PC-3 (cell line): ENCODE measurements at regions not wholly inside any gene's neighbourhood (a gene's known extent, or its start where the extent isn't known, plus 50 kb on each side); places are given as distances from the start of the nearest gene placed in this dataset.

Experiments
- ATAC-seq: fragments of 200-7000 bp; cut with Tn5 transposase; 2 replicates; pipeline ENCODE4 v1.9.1; 2020; ENCODE audit warnings: mild to moderate bottlenecking, moderate library complexity
- BruUV-seq: library from RNA; stranded (reverse); fragments of 400-500 nt; replicated peaks from 2 replicates; lab custom pipeline; 2021; lab: Mats Ljungman, UMichigan
- CTCF ChIA-PET: fragments of 300-600 bp; sonication (Branson Sonifier 250); formaldehyde crosslinking; loops from one replicate; lab custom pipeline; 2022; ENCODE audit warnings: antibody characterized with exemption; lab: Charles Lee
- POLR2A ChIA-PET: fragments of 300-600 bp; sonication (Branson Sonifier 250); formaldehyde crosslinking; loops from one replicate; lab custom pipeline; 2022; ENCODE audit warnings: antibody characterized with exemption; ENCODE audit not compliant: unreplicated experiment; lab: Charles Lee
- DNase-seq: peaks from one replicate; pipeline ENCODE4 v3.0.0-alpha.2; 2015
- H2AFZ ChIP-seq: fragments of 300-600 bp; sonication (generic); 2 replicates; pipeline ENCODE4 v1.6.0; 2016; ENCODE audit warnings: antibody characterized with exemption, low read length
- H3F3A ChIP-seq: fragments of 300-600 bp; sonication (generic); one replicate; pipeline ENCODE4 v1.6.0; 2017; ENCODE audit warnings: antibody characterized with exemption, low read length, control low read depth, mild to moderate bottlenecking; ENCODE audit not compliant: unreplicated experiment
- H3K27ac ChIP-seq: fragments of 300-600 bp; sonication (generic); 2 replicates; pipeline ENCODE4 v1.5.1; 2016; ENCODE audit warnings: mild to moderate bottlenecking, low read length
- H3K27me3 ChIP-seq: fragments of 300-600 bp; sonication (generic); 2 replicates; pipeline ENCODE4 v1.6.1; 2016; ENCODE audit warnings: low read length, mixed read lengths
- H3K36me3 ChIP-seq: fragments of 300-600 bp; sonication (generic); 2 replicates; pipeline ENCODE4 v1.6.1; 2016; ENCODE audit warnings: low read depth, mixed run types, low read length, mixed read lengths
- H3K4me1 ChIP-seq: fragments of 300-600 bp; sonication (generic); 2 replicates; pipeline ENCODE4 v1.5.1; 2016; ENCODE audit warnings: low read length; ENCODE audit not compliant: insufficient read depth
- H3K4me2 ChIP-seq: fragments of 300-600 bp; sonication (generic); 2 replicates; pipeline ENCODE4 v1.6.0; 2016; ENCODE audit warnings: low read length
- H3K4me3 ChIP-seq: fragments of 300-600 bp; sonication (generic); 2 replicates; pipeline ENCODE4 v1.5.1; 2016; ENCODE audit warnings: mild to moderate bottlenecking, low read length, mixed read lengths
- H3K79me2 ChIP-seq: fragments of 300-600 bp; sonication (generic); 2 replicates; pipeline ENCODE4 v1.6.1; 2017; ENCODE audit warnings: low read length, mixed read lengths
- H3K9ac ChIP-seq: fragments of 300-600 bp; sonication (generic); 2 replicates; pipeline ENCODE4 v1.6.0; 2016; ENCODE audit warnings: mild to moderate bottlenecking, low read length
- H3K9me2 ChIP-seq: fragments of 300-600 bp; sonication (generic); replicated peaks from 2 replicates; pipeline ENCODE4 v1.6.1; 2016; ENCODE audit warnings: mixed run types, low read length, mixed read lengths
- H3K9me3 ChIP-seq: fragments of 300-600 bp; sonication (generic); 2 replicates; pipeline ENCODE4 v1.6.1; 2016; ENCODE audit warnings: low read length, mixed read lengths
- H4K20me1 ChIP-seq: fragments of 300-600 bp; sonication (generic); 2 replicates; pipeline ENCODE4 v1.6.1; 2016; ENCODE audit warnings: low read length, mixed read lengths
- CTCF ChIP-seq: fragments of 300-600 bp; sonication (generic); conservative IDR thresholded peaks from 2 replicates; pipeline ENCODE4 v1.5.1; 2017; ENCODE audit warnings: antibody characterized with exemption, low read depth, mild to moderate bottlenecking, low read length
- EZH2 ChIP-seq: fragments of 300-600 bp; sonication (generic); IDR thresholded peaks from one replicate; pipeline ENCODE4 v1.6.1; 2017; ENCODE audit warnings: antibody characterized with exemption, mild to moderate bottlenecking, low read length; ENCODE audit not compliant: unreplicated experiment
- EZH2phosphoT487 ChIP-seq: fragments of 300-600 bp; sonication (generic); IDR thresholded peaks from 2 replicates; pipeline ENCODE4 v1.6.1; 2018; ENCODE audit warnings: mild to moderate bottlenecking, antibody characterized with exemption, low read length, borderline replicate concordance
- intact Hi-C: fragments of 100-400 bp; cut with micrococcal nuclease; formaldehyde crosslinking; loops from 2 replicates; pipeline ENCODE4 v1.9.0; 2023

- peaks cover 12% of the 10 kb centered on the region for H3K4me1 ChIP-seq
- H3F3A ChIP-seq: no peaks in the 10 kb centered on the region
- no peak overlapping the region for H3K27ac ChIP-seq
- no peaks in the 10 kb centered on the region for H3K9me2 ChIP-seq
- no peaks in the 10 kb centered on the region for H4K20me1 ChIP-seq
- ATAC-seq (no peak), DNase-seq (no peak)
- CTCF ChIA-PET: no interaction called here
- H2AFZ ChIP-seq: no peak overlapping the region
- no peak for TF ChIP-seq CTCF
- peaks cover 3% of the 10 kb centered on the region; the same call in 1 of the 2 replicates for H3K27me3 ChIP-seq
- peak overlapping the region; percentile 41; the same call in 1 of the 2 replicates for H3K4me2 ChIP-seq
- H3K9me3 ChIP-seq: no peaks in the 10 kb centered on the region
- no peaks in the 10 kb centered on the region for H3K36me3 ChIP-seq
- BruUV-seq: no TSS peak
- POLR2A ChIA-PET: no interaction called here
- H3K79me2 ChIP-seq: no peaks in the 10 kb centered on the region
- no peak overlapping the region for H3K4me3 ChIP-seq
- intact Hi-C loops: loop anchor here (5.0 kb wide), 1 partner anchor 94 kb away; no protein-coding TSS in a partner anchor
- no peak overlapping the region for H3K9ac ChIP-seq
These were observed 60.9 kb downstream of the SMIM38 start for GRCh38 chr11:69216647-69217051.

- Histone ChIP-seq H3K27me3 (peaks cover 3% of the 10 kb centered on the region; the same call in 1 of the 2 replicates), H3K27ac (no peak overlapping the region), H3K9ac (no peak overlapping the region), H3F3A (no peaks in the 10 kb centered on the region), H3K79me2 (no peaks in the 10 kb centered on the region), H3K9me3 (no peaks in the 10 kb centered on the region), H3K36me3 (no peaks in the 10 kb centered on the region), H2AFZ (no peak overlapping the region), H3K4me1 (peaks cover 12% of the 10 kb centered on the region), H3K9me2 (no peaks in the 10 kb centered on the region), H3K4me2 (no peak overlapping the region), H4K20me1 (no peaks in the 10 kb centered on the region), H3K4me3 (no peak overlapping the region)
- ChIA-PET POLR2A (no interaction called here), CTCF (no interaction called here)
- TF ChIP-seq EZH2 (no peak), EZH2phosphoT487 (no peak), CTCF (no peak)
- DNase-seq: no peak
- intact Hi-C loops: loop anchor here (5.0 kb wide), 1 partner anchor 95 kb away; no protein-coding TSS in a partner anchor
- peak; percentile 14; the same call in 1 of the 2 replicates for ATAC-seq
- BruUV-seq: no TSS peak
These were observed 61.8 kb downstream of the SMIM38 start for GRCh38 chr11:69217276-69218105.

GRCh38 chr11:69218271-69218682 is 62.5 kb downstream of the SMIM38 start:
- ATAC-seq (no peak), DNase-seq (no peak)
- CTCF ChIA-PET: no interaction called here
- Histone ChIP-seq H3K9me3 (no peaks in the 10 kb centered on the region), H3K27ac (no peak overlapping the region), H3K4me2 (no peak overlapping the region), H3K9ac (no peak overlapping the region), H3F3A (no peaks in the 10 kb centered on the region), H3K36me3 (no peaks in the 10 kb centered on the region), H3K79me2 (no peaks in the 10 kb centered on the region), H3K27me3 (peaks cover 3% of the 10 kb centered on the region; the same call in 1 of the 2 replicates), H3K9me2 (no peaks in the 10 kb centered on the region), H3K4me1 (peaks cover 12% of the 10 kb centered on the region), H2AFZ (no peak overlapping the region), H4K20me1 (no peaks in the 10 kb centered on the region), H3K4me3 (no peak overlapping the region)
- TF ChIP-seq CTCF: no peak
- TF ChIP-seq EZH2: no peak
- BruUV-seq: no TSS peak
- intact Hi-C loops: loop anchor here (5.0 kb wide), 1 partner anchor 96 kb away; no protein-coding TSS in a partner anchor
- POLR2A ChIA-PET: no interaction called here
